IPS-NIHi7 (cell line): ENCODE measurements at regions not wholly inside any gene's neighbourhood (a gene's known extent, or its start where the extent isn't known, plus 50 kb on each side); places are given as distances from the start of the nearest gene placed in this dataset.
"Not testable (repeated sequence)": the region's sequence is repeated elsewhere in the genome, so short reads cannot be mapped to it uniquely, and the experiment has no call there.

Experiments used
- DNase-seq: peaks from one replicate; pipeline ENCODE4 v3.0.0; 2012; ENCODE audit warnings: mixed read lengths; ENCODE audit errors: extremely low spot score

- no peak for DNase-seq
Observed at GRCh38 chr9:38255599-38255998, 136.9 kb upstream of the ALDH1B1 start.

GRCh38 chr9:38254756-38255155 is 137.7 kb upstream of the ALDH1B1 start:
- DNase-seq: no peak

GRCh38 chr9:38254151-38254550 is 138.4 kb upstream of the ALDH1B1 start:
- DNase-seq: no peak

- DNase-seq: no peak
Observed at GRCh38 chr9:38253200-38253599, 139.3 kb upstream of the ALDH1B1 start.

- no peak for DNase-seq
Observed at GRCh38 chr9:38251036-38251860, 141.3 kb upstream of the ALDH1B1 start.

- DNase-seq: no peak
Observed at GRCh38 chr9:38250279-38251035, 142.0 kb upstream of the ALDH1B1 start.

GRCh38 chr9:38249587-38250210 is 142.8 kb upstream of the ALDH1B1 start:
- DNase-seq: no peak

GRCh38 chr9:38249049-38249448 is 143.5 kb upstream of the ALDH1B1 start:
- no peak for DNase-seq

GRCh38 chr9:38246833-38247232 is 145.7 kb upstream of the ALDH1B1 start:
- DNase-seq: no peak

- DNase-seq: no peak
Observed at GRCh38 chr9:38244971-38245370, 147.5 kb upstream of the ALDH1B1 start.

- no peak for DNase-seq
Observed at GRCh38 chr9:38243993-38244392, 148.5 kb upstream of the ALDH1B1 start.

- not testable (repeated sequence) for DNase-seq
Observed at GRCh38 chr9:38242151-38242550, 150.4 kb upstream of the ALDH1B1 start.

- DNase-seq: no peak
Observed at GRCh38 chr9:38240051-38240450, 152.5 kb upstream of the ALDH1B1 start.

- no peak for DNase-seq
Observed at GRCh38 chr9:38235244-38235643, 157.3 kb upstream of the ALDH1B1 start.

- no peak for DNase-seq
Observed at GRCh38 chr9:38234479-38235170, 157.9 kb upstream of the ALDH1B1 start.

- DNase-seq: no peak
Observed at GRCh38 chr9:38233796-38234355, 158.6 kb upstream of the ALDH1B1 start.

- no peak for DNase-seq
Observed at GRCh38 chr9:38233343-38233742, 159.2 kb upstream of the ALDH1B1 start.

- DNase-seq: no peak
Observed at GRCh38 chr9:38232895-38233294, 159.6 kb upstream of the ALDH1B1 start.

- no peak for DNase-seq
Observed at GRCh38 chr9:38229504-38230155, 160.6 kb upstream of the SHB start.

- DNase-seq: peak; percentile 23
Observed at GRCh38 chr9:38229104-38229500, 160.1 kb upstream of the SHB start.
